OCI-M1 (cell line): ENCODE measurements at regions not wholly inside any gene's neighbourhood (a gene's known extent, or its start where the extent isn't known, plus 50 kb on each side); places are given as distances from the start of the nearest gene placed in this dataset.

Source experiments
- DNase-seq: peaks from one replicate; lab custom pipeline; 2025; lab: John Stamatoyannopoulos, UW

DNA sequence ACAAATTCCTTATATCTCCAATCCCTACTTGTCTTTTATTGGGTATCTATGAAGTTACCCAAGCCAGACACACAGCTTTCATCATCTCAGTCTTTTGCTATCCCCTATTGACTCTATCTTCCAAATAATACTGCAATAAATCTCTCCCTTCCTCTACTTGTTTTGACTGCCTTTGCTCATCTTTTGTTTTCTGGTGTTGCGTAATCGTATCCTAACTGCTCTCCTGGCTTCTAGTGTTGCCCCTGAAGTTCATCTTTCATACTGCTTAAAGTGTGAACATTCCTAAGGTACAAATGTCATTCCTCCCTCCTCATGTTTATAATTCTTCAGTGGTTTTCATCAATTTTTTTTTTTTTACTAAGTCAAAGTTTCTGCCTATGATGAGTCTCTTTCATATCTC lies 491.3 kb upstream of the DCC start:
- DNase-seq = no peak

DNA sequence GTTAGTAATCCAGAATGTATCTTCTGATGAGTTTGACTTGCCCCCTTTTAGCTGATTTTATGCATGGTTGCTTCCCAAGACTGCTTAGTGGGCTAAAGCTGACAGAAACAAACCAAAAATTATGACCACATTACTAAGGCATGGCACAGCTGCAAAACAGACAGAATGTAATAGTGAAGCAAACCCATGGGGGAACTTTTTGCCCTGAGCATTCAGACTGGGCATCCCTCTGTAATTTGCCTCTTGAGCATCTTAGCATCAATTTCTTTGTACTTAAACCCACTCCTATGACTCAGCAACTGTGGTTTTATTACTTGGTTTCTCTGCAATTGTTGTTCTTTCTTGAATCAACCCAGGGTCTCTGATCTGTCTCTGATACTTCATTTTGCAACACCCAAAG lies 487.3 kb upstream of the DCC start:
- no peak for DNase-seq

DNA sequence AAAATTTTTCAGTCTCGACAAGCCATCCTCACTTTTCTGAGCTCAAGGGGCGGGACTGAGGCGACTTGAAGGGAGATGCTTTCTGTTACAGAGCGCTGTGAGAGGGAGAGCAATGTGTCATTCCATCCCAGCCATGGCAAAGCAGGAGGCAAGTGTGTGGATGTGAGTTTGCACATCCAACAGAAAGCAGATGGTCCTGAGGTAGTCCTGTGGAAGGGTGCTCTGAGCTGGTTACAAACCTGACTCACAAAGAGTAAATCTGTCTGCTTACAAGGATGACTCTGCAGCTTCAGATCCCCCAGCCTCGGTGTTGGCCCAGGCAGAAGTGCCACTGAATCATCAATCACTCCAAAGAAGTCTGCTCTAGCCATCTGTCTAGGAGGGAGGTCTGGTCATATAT lies 482.0 kb upstream of the DCC start:
- DNase-seq = no peak

DNA sequence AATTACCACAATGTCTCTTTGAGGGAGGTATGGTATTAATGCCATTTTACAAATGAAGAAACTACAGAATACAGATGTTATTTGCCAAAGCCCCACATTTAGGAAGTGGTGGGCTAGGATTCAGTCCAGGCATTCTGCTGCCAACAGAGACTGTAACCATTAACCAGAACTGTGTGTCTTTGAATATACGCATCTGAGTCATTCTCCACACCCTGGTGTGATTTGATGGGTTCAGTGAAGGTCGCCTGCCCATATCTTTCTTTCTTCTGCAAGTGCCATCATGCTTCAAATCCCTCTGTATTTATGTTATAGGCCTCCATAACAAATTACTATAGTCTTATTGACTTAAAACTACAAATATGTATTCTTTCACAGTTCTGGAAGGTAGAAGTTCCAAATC lies 479.0 kb upstream of the DCC start:
- no peak for DNase-seq

DNA sequence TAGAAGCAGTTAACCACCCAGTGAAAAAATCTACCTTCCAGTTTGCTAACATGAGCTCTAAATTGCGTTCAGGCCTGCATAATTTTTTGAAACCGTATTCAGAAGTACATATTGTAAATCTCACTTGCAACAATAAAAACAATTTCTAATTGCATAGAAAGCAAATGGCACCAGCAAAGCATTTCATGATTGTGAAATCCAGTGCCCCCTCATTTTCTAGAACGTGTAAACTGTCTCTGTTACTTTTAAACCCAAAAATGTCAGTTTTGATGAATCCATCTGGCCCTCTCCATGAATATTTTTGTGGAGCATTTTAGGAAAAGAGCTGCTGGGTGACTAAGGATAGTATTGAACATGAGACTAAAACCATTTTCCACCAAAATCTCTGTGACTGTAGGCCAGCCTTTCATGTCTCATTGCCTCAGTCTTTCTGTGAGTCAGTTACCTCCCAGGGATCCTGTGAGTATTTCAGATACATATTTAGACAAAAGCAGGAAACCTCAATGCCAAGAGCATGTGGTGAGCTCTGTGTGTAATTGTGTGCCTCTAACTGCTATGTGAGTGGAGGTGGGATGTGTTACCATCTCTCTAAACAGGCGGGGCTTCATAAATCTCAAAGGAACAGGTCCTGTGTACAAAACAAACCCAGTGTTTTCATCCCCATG lies 477.8 kb upstream of the DCC start:
- no peak for DNase-seq

DNA sequence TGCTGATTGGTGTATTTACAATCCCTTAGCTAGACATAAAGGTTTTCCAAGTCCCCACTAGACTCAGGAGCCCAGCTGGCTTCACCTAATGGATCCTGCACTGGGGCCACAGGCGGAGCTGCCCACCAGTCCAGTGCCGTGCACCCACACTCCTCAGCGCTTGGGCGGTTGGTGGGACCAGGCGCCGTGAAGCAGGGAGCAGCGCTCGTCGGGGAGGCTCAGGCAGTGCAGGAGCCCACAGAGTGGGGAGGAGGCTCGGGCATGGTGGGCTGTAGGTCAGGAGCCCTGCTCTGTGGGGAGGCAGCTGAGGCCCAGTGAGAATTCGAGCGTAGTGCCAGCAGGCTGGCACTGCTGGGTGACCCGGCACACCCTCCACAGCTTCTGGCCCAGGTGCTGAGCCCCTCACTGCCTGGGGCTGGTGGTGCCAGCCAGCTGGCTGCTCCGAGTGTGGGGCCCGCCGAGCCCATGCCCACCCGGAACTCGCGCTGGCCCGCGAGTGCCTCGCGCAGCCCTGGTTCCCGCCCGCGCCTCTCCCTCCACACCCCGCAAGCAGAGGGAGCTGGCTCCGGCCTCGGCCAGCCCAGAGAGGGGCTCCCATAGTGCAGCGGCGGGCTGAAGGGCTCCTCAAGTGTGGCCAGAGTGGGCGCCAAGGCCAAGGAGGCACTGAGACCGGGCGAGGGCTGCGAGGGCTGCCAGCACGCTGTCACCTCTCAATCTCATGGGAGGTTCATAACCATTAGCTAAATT lies 475.6 kb upstream of the DCC start:
- no peak for DNase-seq

DNA sequence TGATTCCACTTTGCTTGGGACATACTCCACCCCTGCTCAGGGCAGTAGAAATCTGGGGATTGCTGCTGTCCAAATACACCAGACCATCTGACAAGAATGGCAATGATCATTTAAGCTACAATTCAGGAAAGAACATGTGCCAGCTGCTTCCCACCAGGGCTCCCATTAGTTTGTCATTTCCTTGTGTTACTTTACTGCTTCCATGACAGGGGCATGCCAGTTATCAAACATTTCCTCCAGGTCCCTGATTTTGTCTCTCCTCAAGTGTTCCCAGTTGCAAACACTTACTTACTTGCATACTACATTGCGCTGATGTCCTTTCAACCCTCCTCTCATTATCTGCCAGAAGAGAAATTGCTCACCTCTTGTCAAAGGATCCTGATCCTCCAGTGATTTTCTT lies 474.5 kb upstream of the DCC start:
- no peak for DNase-seq

DNA sequence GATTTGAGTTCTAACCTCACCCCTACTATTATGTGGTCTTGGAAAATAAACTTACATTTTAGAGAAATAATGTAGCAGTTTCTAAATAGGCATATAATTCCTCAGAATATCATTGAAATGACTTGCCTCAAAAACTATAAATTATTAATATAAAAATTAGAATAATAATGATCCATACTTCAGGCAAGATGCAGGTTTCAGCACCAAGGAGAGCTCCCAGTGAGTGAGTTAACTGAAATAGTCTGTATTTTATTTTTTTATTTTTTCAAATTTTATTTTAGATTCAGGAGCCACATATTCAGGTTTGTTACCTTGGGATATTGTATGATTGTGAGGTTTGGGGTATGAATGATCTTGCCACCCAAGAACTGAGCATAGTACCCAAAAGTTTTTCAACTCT lies 472.2 kb upstream of the DCC start:
- peak; percentile 6 for DNase-seq

DNA sequence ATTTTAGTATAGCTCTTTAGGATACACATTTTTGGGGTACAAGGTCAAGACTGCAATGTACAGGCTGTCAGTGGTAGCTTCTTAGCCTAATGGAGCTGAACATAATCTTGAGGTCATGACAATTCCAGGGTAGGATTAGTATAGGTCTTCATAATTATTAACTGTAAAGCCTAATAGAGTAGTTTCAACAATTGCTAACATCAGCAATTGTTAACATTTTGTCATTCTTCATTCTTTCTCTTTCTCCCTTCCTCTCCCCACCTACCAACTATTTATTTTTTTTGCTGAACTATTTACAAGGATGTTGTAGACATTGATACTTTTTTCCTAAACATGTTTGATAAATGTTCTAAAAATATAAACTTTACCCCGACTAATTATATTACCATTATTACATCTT lies 461.3 kb upstream of the DCC start:
- DNase-seq = no peak

DNA sequence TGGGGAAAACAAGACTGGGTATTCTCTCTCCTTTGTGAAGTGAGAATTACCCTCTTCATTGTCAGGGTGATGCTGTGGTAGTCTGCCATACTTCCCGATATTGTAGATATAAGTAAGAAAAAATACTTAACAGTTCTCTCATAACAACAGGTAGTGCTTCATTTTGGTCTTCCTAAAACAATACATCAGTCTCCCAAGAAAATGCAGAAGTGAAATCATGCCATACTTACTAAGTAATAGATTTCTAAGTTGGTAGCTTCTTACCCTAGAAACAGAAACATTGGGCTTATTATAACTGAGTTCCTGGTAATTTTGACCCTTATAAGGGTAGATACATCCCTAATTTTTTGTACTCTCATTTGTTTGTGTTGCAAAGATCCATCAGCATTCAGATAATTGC lies 460.7 kb upstream of the DCC start:
- no peak for DNase-seq

DNA sequence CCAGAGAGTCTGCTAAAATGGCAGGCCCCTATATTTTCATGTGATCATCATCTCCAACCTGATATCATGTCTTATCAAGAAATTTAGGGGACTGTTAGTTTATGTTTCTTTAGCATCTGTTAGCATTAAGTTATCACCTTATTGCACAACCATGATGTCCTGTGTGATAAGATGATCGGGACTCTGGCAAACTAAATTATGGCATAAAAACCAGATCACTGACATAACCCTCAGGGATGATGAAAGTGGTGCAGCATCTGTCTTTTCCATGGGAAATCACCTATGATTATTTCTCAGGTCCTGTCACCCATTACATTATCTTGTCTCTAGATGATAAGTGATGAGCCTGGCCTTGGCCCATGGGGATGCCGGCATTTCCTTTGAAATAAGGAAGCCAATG lies 458.6 kb upstream of the DCC start:
- no peak for DNase-seq

DNA sequence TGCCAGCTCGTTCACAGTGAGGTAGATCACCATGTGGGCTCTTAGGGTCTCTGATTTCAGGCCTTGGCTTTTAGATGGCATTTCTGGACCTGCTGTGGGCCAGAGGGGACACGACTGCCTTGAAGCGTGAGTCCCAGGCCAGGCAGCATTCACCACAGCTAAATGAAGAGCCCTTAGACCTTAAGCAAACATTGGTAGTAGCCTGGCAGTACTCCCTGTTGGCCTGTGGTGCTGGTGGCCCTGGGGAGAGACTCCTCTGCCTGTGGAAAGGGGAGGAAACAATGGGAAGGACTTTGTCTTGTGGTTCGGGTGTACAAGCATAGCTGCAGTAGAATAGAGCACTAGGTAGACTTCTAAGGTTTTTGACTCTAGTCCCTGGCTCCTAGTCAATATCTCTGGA lies 456.0 kb upstream of the DCC start:
- no peak for DNase-seq

DNA sequence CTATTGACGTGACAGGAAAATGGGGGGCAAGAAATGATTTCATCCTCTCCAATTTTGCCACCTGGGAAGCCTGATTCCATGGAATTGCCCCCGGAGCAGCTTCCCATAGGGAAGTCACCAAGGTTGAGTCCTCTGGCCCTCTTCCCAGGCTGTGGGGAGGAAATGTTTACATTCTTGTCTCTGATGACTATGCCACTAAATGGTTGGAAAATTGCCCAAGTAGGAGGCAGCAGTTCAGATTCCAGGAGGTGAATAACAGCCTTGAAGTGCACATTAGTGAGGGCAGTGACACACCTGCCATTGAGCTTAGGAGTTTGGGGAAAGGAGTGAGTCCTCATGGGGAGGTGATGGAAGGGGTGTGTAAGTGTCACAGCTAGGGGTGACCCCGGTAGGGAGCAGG lies 449.2 kb upstream of the DCC start:
- no peak for DNase-seq

DNA sequence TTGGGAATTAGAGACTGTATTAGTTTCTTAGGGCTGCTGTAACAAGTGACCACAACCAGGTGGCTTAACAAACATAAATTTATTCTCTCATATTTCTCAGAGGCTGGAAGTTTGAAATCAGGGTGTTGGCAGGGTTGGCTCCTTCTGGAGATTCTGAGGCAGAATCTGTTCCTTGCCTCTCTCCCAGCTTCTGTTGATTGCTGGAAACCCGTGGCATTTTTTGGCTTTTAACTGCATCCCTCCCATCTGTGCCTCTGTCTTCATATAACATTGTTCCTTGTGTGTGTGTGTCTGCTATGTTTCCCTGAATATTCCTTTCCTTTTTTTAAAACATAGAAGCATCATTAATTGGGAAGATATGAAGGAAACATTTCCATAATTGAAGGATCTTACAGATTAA lies 448.1 kb upstream of the DCC start:
- DNase-seq = no peak

DNA sequence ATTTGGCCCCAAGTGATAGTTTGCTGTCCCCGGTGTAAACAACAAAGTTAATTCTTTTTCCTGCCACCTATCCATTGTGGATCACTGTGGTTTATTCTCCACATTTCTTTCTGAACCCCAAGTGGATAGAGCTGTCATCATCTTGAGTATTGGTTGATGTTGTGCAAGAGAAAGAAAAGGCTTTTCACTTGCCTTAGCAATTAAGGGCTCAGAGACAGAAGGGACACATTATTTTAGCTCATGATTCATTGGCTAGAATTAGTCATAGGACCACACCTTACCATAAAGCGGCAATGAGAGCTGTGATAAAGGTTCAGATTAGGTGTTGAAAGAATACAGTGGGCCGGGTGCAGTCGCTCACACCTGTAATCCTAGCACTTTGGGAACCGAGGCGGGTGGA lies 442.1 kb upstream of the DCC start:
- DNase-seq = no peak

DNA sequence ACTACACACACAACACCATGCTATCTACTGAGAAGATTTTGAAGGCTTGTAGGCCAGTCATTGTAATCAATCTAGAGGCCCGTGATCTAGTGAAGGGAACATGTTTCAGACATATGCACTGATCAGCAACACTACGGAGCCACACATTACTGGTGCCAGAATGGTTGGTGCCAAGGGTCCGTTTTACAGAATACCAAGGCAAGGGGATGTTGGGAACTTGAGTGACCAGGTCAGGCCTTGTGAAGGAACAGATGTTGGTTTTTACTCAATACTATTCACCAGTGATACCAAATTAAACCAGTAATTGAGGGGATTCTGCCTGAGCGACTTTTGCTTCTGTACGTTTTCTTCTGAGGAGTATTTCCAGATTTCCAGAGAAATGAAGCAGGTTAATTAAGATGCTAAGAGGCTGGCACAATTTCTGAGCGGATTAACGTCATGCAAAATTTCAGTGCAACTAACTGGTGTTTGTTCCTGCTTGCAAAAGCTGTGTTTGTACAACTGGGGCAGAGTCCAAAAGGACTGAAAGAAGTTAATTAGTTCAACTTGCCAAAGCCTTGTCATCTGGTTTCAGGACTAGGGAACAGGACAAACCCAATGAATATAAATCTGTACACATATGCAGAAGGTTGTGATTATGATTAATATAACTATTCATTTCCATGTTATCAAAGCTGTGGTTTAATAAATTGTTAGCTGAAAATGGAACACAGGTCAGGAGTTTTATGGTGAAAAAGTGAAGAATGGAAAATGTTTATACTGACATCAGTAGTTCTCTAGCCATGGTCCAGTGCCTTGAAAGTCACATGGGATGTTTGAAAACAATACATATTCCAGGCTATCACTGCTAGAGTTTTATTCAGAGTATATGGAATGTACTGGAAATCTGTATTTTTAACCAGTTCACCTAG lies 432.1 kb upstream of the DCC start:
- DNase-seq = no peak

DNA sequence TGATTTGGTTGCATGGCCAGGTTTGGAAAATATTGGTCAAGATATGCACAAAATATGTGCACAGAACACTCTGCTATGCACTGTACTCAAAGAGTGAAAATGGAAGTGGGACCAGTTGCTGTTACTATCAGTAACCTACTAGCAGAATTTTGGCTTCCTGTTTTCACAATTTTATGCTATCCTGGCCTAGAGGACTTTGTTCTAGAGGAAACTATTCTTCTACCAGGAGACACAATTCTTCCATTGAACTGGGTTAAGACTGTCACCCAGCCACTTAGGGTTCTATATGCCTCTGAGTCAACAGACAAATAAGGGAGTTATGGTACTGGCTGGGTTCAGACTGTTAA lies 431.4 kb upstream of the DCC start:
- no peak for DNase-seq

DNA sequence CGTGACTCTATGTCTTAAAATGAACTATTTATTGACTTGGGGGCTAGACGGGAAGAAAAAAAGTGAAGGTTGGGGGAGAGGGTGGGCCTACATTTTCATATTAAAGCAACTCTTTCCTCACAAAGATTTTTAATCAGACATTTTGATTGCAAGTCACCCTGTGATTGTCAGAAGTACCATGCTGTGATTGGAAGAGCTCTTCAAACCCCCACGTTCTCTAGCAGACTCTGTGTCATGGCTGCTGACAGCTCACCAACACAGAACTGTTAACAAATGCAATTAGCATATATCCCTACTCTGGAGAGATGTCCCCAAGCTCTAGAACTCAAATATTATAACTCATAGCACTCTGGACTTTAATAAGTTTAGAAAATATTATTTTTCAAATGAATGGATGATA lies 428.4 kb upstream of the DCC start:
- no peak for DNase-seq

DNA sequence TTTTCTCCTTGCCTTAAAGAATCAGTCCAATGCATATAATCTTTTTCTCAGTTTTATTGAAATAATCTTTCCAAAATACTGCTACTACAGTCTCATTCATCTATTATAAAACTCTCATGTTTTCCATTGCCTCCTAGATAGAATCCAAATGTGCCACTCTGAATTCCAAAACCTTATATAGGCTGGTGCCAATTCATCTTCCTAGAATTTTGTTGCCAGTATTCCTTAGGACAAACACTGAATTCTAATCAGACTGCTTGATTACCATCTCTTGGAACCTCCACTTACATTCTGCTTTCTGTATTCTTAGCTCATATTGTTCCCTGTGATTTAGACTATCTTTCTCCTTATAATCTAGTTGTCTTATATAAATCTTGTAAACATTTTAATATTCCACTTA lies 427.6 kb upstream of the DCC start:
- no peak for DNase-seq

DNA sequence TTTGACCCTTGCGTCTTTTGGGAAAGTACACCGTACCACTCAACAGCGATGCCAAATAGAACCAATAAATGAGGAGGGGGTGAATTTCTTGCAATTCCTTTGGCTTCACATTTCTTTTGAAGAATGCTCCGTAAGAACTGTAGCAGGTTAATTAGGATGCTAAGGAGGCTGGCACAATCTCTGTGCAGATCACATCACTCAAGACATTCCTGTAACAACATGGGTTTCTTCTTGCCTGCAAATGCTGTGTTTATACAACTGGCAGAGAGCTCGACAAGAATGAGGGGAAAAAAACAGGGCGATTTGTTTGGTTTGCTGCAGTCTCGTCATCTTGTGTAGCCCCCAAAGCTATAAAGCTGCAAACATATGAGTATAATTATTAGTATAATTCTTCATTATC lies 424.8 kb upstream of the DCC start:
- no peak for DNase-seq

DNA sequence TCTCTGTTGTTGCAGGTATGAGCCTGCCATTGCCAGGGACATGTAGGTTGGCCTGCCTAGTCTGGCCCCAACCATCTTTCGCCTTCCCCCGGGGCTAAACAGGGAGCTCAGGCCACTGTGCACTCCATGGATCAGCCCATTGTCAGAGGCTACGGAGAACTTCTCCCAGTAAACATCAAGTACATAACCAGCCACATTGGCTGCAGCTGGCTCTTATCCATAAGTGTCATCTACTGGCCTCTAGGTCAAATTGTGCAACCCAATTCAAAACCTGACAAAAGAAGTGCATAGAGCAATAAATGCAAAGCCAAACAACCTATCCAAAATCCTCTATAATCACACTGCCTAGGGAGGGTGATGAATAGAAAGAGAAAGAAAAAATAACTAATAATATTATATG lies 418.1 kb upstream of the DCC start:
- DNase-seq = no peak

DNA sequence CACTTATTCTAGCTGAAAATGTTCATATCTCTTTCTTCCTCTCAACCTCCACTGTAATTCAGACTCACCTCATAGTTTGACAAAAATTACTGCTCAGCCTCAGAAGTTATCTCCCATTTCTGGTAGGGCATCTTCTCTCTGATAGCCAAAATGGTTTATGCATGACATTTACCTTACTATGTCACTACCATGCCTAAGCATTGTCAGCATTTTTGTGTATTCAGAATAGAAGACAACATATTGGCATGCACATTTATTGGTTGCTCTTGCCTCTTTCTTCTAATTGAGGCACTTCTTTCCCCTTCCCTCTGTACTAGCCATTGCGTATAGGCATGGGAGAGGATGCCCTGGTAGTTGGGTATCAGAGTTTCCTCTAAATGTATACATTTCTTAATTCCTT lies 406.1 kb upstream of the DCC start:
- DNase-seq = no peak

DNA sequence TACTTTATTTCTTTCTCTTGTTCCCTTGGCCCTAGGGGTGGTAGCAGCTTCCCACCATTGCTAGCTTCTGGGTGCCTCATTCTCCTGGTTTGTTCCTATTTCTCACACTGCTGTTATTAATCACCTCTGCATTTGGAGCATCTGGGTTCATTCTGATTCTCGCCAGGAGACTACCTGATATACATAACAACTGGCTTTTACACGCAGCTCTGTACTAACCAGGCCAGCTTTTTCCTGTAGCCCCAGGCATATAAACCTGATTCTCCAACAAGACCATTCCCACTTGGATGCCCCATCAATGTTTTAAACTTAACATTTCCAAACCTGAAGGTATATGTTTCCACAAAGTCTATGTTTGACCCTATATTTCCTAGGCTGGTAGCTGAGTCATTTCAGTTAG lies 403.9 kb upstream of the DCC start:
- no peak for DNase-seq
